ENCODE measurements at regions not wholly inside any gene's neighbourhood (a gene's known extent, or its start where the extent isn't known, plus 50 kb on each side); places are given as distances from the start of the nearest gene placed in this dataset.
"Not testable (repeated sequence)": the region's sequence is repeated elsewhere in the genome, so short reads cannot be mapped to it uniquely, and the experiment has no call there.

GRCh38 chr12:66755727-66756395 lies 77.0 kb upstream of the GRIP1 start:
- ATAC-seq, result no peak
- peaks cover 3 to 31% of the 10 kb centered on the region in 2 donors for H3K27me3 Mint-ChIP-seq (ENCODE audit: low read depth in 2 of 2)
- H3K9me3 ChIP-seq (ENCODE audit: control insufficient read depth, insufficient read depth, low read length), result no peaks in the 10 kb centered on the region
- H3K27ac Mint-ChIP-seq, result no peak overlapping the region
- peaks cover 15% of the 10 kb centered on the region in 2 donors for H3K4me1 Mint-ChIP-seq
- H3K4me3 Mint-ChIP-seq, result no peak overlapping the region
- no peaks in the 10 kb centered on the region for H3K36me3 Mint-ChIP-seq
- TF ChIP-seq CTCF (IDR thresholded peaks at IDR 0.05), result no peak
- intact Hi-C loops (cut with micrococcal nuclease), result no loop called here
- no peak overlapping the region for H3K27ac ChIP-seq (ENCODE audit: low read length)
- no peaks in the 10 kb centered on the region for H3K27me3 ChIP-seq (ENCODE audit: control insufficient read depth, insufficient read depth, low read length)
- DNase-seq, result no peak
- no peaks in the 10 kb centered on the region for H3K36me3 ChIP-seq (ENCODE audit: control insufficient read depth, insufficient read depth, low read length)
- H3K9me3 Mint-ChIP-seq, result no peaks in the 10 kb centered on the region
- H3K4me1 ChIP-seq (ENCODE audit: control insufficient read depth, insufficient read depth, low read length), result no peaks in the 10 kb centered on the region
- H3K4me3 ChIP-seq (ENCODE audit: low read length), result no peak overlapping the region
- WGBS (ENCODE audit: insufficient coverage), result 83% methylated on average over 2 of the region's 2 CpGs

GRCh38 chr12:66756631-66757030 lies 77.8 kb upstream of the GRIP1 start:
- WGBS (ENCODE audit: insufficient coverage), result no CpG with 5 or more reads among the region's 1 CpG
- no peak overlapping the region for H3K27ac Mint-ChIP-seq

GRCh38 chr12:66760122-66760521 lies 81.2 kb upstream of the GRIP1 start:
- H3K4me3 Mint-ChIP-seq, result not testable (repeated sequence)

More at GRCh38 chr12:66756631-66757030, 77.8 kb upstream of the GRIP1 start:
- intact Hi-C loops (cut with micrococcal nuclease), result no loop called here
- Histone ChIP-seq H3K36me3 (ENCODE audit: control insufficient read depth, insufficient read depth, low read length) (no peaks in the 10 kb centered on the region), H3K27me3 (ENCODE audit: control insufficient read depth, insufficient read depth, low read length) (no peaks in the 10 kb centered on the region), H3K4me3 (ENCODE audit: low read length) (no peak overlapping the region), H3K27ac (ENCODE audit: low read length) (no peak overlapping the region), H3K4me1 (ENCODE audit: control insufficient read depth, insufficient read depth, low read length) (no peaks in the 10 kb centered on the region), H3K9me3 (ENCODE audit: control insufficient read depth, insufficient read depth, low read length) (no peaks in the 10 kb centered on the region)
- no peak for TF ChIP-seq CTCF (IDR thresholded peaks at IDR 0.05)
- Mint-ChIP-seq H3K27me3 (ENCODE audit: low read depth in 2 of 2) (peaks cover 7 to 27% of the 10 kb centered on the region in 2 donors), H3K4me3 (no peak overlapping the region), H3K4me1 (peaks cover 15% of the 10 kb centered on the region in 2 donors), H3K9me3 (no peaks in the 10 kb centered on the region), H3K36me3 (no peaks in the 10 kb centered on the region)
- no peak for ATAC-seq
- DNase-seq, result no peak

GRCh38 chr12:66763467-66763866 lies 84.6 kb upstream of the GRIP1 start:
- no peak overlapping the region for H3K27ac ChIP-seq (ENCODE audit: low read length)
- no peaks in the 10 kb centered on the region for H3K36me3 ChIP-seq (ENCODE audit: control insufficient read depth, insufficient read depth, low read length)
- H3K9me3 ChIP-seq (ENCODE audit: control insufficient read depth, insufficient read depth, low read length), result no peaks in the 10 kb centered on the region
- intact Hi-C loops (cut with micrococcal nuclease), result no loop called here
- Mint-ChIP-seq H3K4me1 (peaks cover 23 to 29% of the 10 kb centered on the region in 2 donors), H3K4me3 (no peak overlapping the region), H3K27ac (no peak overlapping the region), H3K9me3 (no peaks in the 10 kb centered on the region), H3K27me3 (ENCODE audit: low read depth in 2 of 2) (peaks cover 0 to 9% of the 10 kb centered on the region in 2 donors), H3K36me3 (no peaks in the 10 kb centered on the region)
- 92% methylated on average over 2 of the region's 4 CpGs for WGBS (ENCODE audit: insufficient coverage)
- H3K27me3 ChIP-seq (ENCODE audit: control insufficient read depth, insufficient read depth, low read length), result no peaks in the 10 kb centered on the region
- H3K4me1 ChIP-seq (ENCODE audit: control insufficient read depth, insufficient read depth, low read length), result peaks cover 5% of the 10 kb centered on the region
- no peak for DNase-seq
- no peak for ATAC-seq
- H3K4me3 ChIP-seq (ENCODE audit: low read length), result no peak overlapping the region
- TF ChIP-seq CTCF (IDR thresholded peaks at IDR 0.05), result no peak

More at GRCh38 chr12:66760122-66760521, 81.2 kb upstream of the GRIP1 start:
- H3K36me3 Mint-ChIP-seq; H3K4me3 ChIP-seq (ENCODE audit: low read length); ATAC-seq; H3K27ac ChIP-seq (ENCODE audit: low read length); H3K36me3 ChIP-seq (ENCODE audit: control insufficient read depth, insufficient read depth, low read length); H3K27me3 Mint-ChIP-seq (ENCODE audit: low read depth in 2 of 2); H3K4me1 ChIP-seq (ENCODE audit: control insufficient read depth, insufficient read depth, low read length); H3K9me3 ChIP-seq (ENCODE audit: control insufficient read depth, insufficient read depth, low read length); DNase-seq; H3K9me3 Mint-ChIP-seq; intact Hi-C loops (cut with micrococcal nuclease); H3K27me3 ChIP-seq (ENCODE audit: control insufficient read depth, insufficient read depth, low read length); H3K27ac Mint-ChIP-seq: not testable (repeated sequence)
- peaks cover 18% of the 10 kb centered on the region in 2 donors for H3K4me1 Mint-ChIP-seq
- 95% methylated on average over 4 of the region's 4 CpGs for WGBS (ENCODE audit: insufficient coverage)
